ENCODE measurements at regions not wholly inside any gene's neighbourhood (a gene's known extent, or its start where the extent isn't known, plus 50 kb on each side); places are given as distances from the start of the nearest gene placed in this dataset.

- no peak for TF ChIP-seq SRSF1 (optimal IDR thresholded peaks at IDR 0.05; ENCODE audit: low read depth, low read length)
- TF ChIP-seq RAD51 (IDR thresholded peaks at IDR 0.05; ENCODE audit: borderline replicate concordance): no peak
- peak; percentile 91 for TF ChIP-seq TEAD3 (CRISPR knock-in tag; optimal IDR thresholded peaks at IDR 0.05; ENCODE audit: borderline replicate concordance)
- no peak for TF ChIP-seq ZBTB40 (IDR thresholded peaks at IDR 0.05)
- peak; percentile 87 for TF ChIP-seq ZBTB40 (CRISPR knock-in tag; IDR thresholded peaks at IDR 0.05)
- TF ChIP-seq, protein P1, sequence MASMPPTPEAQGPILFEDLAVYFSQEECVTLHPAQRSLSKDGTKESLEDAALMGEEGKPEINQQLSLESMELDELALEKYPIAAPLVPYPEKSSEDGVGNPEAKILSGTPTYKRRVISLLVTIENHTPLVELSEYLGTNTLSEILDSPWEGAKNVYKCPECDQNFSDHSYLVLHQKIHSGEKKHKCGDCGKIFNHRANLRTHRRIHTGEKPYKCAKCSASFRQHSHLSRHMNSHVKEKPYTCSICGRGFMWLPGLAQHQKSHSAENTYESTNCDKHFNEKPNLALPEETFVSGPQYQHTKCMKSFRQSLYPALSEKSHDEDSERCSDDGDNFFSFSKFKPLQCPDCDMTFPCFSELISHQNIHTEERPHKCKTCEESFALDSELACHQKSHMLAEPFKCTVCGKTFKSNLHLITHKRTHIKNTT (CRISPR knock-in tag; IDR thresholded peaks at IDR 0.05): no peak
- no peak for TF ChIP-seq ZNF737 (CRISPR knock-in tag; IDR thresholded peaks at IDR 0.05; ENCODE audit: borderline replicate concordance)
- TF ChIP-seq DNMT1 (CRISPR knock-in tag; IDR thresholded peaks at IDR 0.05): no peak
- no peak for TF ChIP-seq ZNF709 (CRISPR knock-in tag; IDR thresholded peaks at IDR 0.05)
- peak; percentile 78; the same call in 1 of the 2 replicates for TF ChIP-seq ZNF501 (CRISPR knock-in tag; IDR thresholded peaks at IDR 0.05)
- TF ChIP-seq ATF7 (IDR thresholded peaks at IDR 0.05): peak; percentile 92
- peak; percentile 99 for TF ChIP-seq ATF7 (CRISPR knock-in tag; IDR thresholded peaks at IDR 0.05)
- peak; percentile 89; the same call in 1 of the 2 replicates for TF ChIP-seq ZNF614 (CRISPR knock-in tag; IDR thresholded peaks at IDR 0.05; ENCODE audit: borderline replicate concordance)
Observed at GRCh38 chr2:64730551-64731262, 77.0 kb upstream of the SERTAD2 start (continued).

Data from HepG2 (cell line).